KMS-11 (cell line): ENCODE measurements at regions not wholly inside any gene's neighbourhood (a gene's known extent, or its start where the extent isn't known, plus 50 kb on each side); places are given as distances from the start of the nearest gene placed in this dataset.

Experiments used
- H2AFZ ChIP-seq: fragments of 200-600 bp; sonication (generic); 2 replicates; pipeline ENCODE4 v1.6.1; 2016; ENCODE audit warnings: antibody characterized with exemption, mixed run types, low read depth
- H3K27ac ChIP-seq: fragments of 200-600 bp; sonication (generic); 2 replicates; pipeline ENCODE4 v1.6.1; 2016; ENCODE audit warnings: mild to moderate bottlenecking, mixed run types
- H3K27me3 ChIP-seq: fragments of 200-600 bp; sonication (generic); 2 replicates; pipeline ENCODE4 v1.6.1; 2017; ENCODE audit warnings: mild to moderate bottlenecking, low read depth, mixed run types, moderate library complexity; ENCODE audit not compliant: insufficient read depth
- H3K36me3 ChIP-seq: fragments of 200-600 bp; sonication (generic); 2 replicates; pipeline ENCODE4 v1.6.1; 2017; ENCODE audit warnings: mild to moderate bottlenecking, mixed run types; ENCODE audit not compliant: insufficient read depth
- H3K4me1 ChIP-seq: fragments of 200-600 bp; sonication (generic); 2 replicates; pipeline ENCODE4 v1.6.1; 2016; ENCODE audit warnings: mild to moderate bottlenecking, low read depth, mixed run types; ENCODE audit not compliant: poor library complexity, severe bottlenecking
- H3K4me2 ChIP-seq: fragments of 200-600 bp; sonication (generic); 2 replicates; pipeline ENCODE4 v1.7.0; 2016; ENCODE audit warnings: mild to moderate bottlenecking, mixed run types
- H3K4me3 ChIP-seq: fragments of 200-600 bp; sonication (generic); IDR thresholded peaks from 2 replicates; pipeline ENCODE4 v1.6.1; 2017; ENCODE audit warnings: low read depth, low read length, mixed read lengths; ENCODE audit not compliant: insufficient read depth
- H3K79me2 ChIP-seq: fragments of 200-600 bp; sonication (generic); 2 replicates; pipeline ENCODE4 v1.6.1; 2016; ENCODE audit warnings: low read depth, mixed run types; ENCODE audit not compliant: insufficient read depth
- H3K9ac ChIP-seq: fragments of 200-600 bp; sonication (generic); 2 replicates; pipeline ENCODE4 v1.6.1; 2016; ENCODE audit warnings: mild to moderate bottlenecking, mixed run types
- H4K20me1 ChIP-seq: fragments of 200-600 bp; sonication (generic); 2 replicates; pipeline ENCODE4 v1.6.1; 2016; ENCODE audit warnings: mild to moderate bottlenecking, mixed run types; ENCODE audit not compliant: insufficient read depth
- TF ChIP-seq, protein P1 (sequence below): fragments of 200-600 bp; sonication (generic); conservative IDR thresholded peaks from 2 replicates; pipeline ENCODE4 v1.6.1; 2017; ENCODE audit warnings: low read depth, mild to moderate bottlenecking, antibody characterized with exemption, low read length, moderate library complexity, mixed read lengths

DNA sequence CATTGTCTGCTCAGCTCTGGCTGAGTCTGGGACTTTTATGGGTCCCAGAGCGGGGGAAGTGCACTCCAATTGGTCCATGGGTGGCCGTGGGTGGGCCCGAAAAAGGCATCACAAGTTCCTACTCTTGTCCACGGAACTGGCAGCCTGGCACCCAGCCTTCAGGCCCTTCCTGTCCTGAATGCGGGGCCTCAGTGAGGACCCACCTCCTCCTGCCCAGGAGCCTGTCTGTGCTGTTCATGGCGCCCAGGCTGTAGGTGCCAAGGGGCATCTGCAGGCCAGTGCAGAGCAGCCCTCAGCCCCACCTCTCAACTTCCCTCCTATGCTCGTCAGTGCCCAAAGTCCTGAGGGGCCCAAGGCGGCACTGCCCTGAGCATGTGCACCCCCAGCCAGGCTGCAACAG lies 411.7 kb upstream of the KIRREL3 start:
- Histone ChIP-seq H2AFZ (no peak overlapping the region), H4K20me1 (no peaks in the 10 kb centered on the region), H3K36me3 (no peaks in the 10 kb centered on the region), H3K9ac (no peak overlapping the region), H3K4me3 (no peak overlapping the region), H3K27me3 (no peaks in the 10 kb centered on the region), H3K4me2 (no peak overlapping the region), H3K4me1 (no peaks in the 10 kb centered on the region), H3K79me2 (no peaks in the 10 kb centered on the region), H3K27ac (no peak overlapping the region)
- TF ChIP-seq, protein P1, sequence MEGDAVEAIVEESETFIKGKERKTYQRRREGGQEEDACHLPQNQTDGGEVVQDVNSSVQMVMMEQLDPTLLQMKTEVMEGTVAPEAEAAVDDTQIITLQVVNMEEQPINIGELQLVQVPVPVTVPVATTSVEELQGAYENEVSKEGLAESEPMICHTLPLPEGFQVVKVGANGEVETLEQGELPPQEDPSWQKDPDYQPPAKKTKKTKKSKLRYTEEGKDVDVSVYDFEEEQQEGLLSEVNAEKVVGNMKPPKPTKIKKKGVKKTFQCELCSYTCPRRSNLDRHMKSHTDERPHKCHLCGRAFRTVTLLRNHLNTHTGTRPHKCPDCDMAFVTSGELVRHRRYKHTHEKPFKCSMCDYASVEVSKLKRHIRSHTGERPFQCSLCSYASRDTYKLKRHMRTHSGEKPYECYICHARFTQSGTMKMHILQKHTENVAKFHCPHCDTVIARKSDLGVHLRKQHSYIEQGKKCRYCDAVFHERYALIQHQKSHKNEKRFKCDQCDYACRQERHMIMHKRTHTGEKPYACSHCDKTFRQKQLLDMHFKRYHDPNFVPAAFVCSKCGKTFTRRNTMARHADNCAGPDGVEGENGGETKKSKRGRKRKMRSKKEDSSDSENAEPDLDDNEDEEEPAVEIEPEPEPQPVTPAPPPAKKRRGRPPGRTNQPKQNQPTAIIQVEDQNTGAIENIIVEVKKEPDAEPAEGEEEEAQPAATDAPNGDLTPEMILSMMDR, result no peak

DNA sequence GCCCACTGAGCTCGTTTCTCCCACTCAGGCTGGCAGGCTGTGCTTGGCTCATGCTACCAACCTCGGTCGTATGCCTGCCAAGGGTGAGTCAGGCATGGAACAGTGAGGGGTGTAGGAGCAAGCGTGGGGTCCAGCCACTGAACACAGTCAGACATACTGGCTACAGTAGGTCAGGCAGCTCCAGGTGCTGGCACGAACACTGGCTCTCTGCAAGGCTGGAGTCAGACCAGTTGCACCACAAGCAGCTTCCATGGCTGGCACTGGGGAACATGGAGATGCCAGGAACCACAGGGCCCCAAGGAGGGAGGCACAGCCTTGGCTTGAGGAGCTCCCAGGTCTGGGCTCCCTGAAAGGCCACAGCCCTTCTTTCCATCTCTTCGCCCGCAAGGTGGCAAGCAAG lies 410.7 kb upstream of the KIRREL3 start:
- Histone ChIP-seq H3K36me3 (no peaks in the 10 kb centered on the region), H3K79me2 (no peaks in the 10 kb centered on the region), H3K4me1 (no peaks in the 10 kb centered on the region), H3K4me2 (no peak overlapping the region), H4K20me1 (no peaks in the 10 kb centered on the region), H3K4me3 (no peak overlapping the region), H3K27me3 (no peaks in the 10 kb centered on the region), H3K27ac (no peak overlapping the region), H2AFZ (no peak overlapping the region), H3K9ac (no peak overlapping the region)
- TF ChIP-seq, protein P1, result no peak

DNA sequence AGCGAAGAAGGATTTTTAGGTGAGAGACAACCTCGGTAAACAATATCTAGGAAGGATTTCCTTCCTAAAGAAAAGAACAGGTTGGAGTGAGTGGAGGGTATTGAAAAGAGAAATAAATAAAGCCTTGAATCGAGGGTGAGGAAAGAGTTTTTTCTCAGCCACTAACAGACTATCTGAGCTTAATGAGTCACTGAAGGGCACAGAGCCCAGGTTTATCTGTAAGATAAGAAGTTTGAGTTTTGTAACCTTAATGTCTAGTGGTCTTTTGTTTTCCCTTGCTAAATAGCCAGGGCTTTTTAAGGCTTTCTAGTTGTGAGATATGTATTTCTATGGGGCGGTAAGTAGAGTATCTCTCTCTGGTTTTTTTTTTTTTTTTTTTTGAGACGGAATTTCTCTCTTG lies 394.5 kb upstream of the KIRREL3 start:
- no peak overlapping the region for H3K4me3 ChIP-seq
- TF ChIP-seq, protein P1, result no peak
- no peaks in the 10 kb centered on the region for H3K27me3 ChIP-seq
- H2AFZ ChIP-seq, result no peak overlapping the region
- H3K9ac ChIP-seq, result no peak overlapping the region
- no peaks in the 10 kb centered on the region for H3K4me1 ChIP-seq
- no peaks in the 10 kb centered on the region for H3K79me2 ChIP-seq
- no peak overlapping the region for H3K4me2 ChIP-seq
- no peaks in the 10 kb centered on the region for H4K20me1 ChIP-seq
- H3K27ac ChIP-seq, result no peak overlapping the region
- H3K36me3 ChIP-seq, result no peaks in the 10 kb centered on the region

GRCh38 chr11:127393460-127393997 lies 393.0 kb upstream of the KIRREL3 start:
- Histone ChIP-seq H3K36me3 (no peaks in the 10 kb centered on the region), H3K27me3 (no peaks in the 10 kb centered on the region), H3K79me2 (no peaks in the 10 kb centered on the region), H3K27ac (no peak overlapping the region), H3K4me2 (no peak overlapping the region), H3K4me1 (no peaks in the 10 kb centered on the region), H3K9ac (no peak overlapping the region), H2AFZ (no peak overlapping the region), H3K4me3 (no peak overlapping the region), H4K20me1 (no peaks in the 10 kb centered on the region)
- TF ChIP-seq, protein P1, result no peak

DNA sequence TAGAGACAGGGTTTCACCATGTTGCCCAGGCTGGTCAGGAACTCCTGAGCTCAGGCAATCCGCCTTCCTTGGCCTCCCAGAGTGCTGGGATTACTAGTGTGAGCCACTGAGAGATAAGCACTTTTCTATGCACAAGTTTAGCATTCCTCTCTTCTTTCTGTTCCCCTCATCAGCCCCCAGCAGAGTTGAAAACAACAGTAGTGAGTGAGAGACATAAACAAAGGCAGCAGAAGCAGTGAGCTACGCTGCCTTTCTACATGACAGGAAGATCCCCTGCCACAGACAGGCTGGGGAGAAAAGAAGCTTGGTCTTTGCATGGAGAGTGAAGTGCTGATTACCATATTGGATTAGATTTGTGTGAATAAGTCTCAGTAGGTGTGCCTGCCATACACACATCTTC lies 392.0 kb upstream of the KIRREL3 start:
- Histone ChIP-seq H2AFZ (no peak overlapping the region), H4K20me1 (no peaks in the 10 kb centered on the region), H3K4me1 (no peaks in the 10 kb centered on the region), H3K36me3 (no peaks in the 10 kb centered on the region), H3K4me2 (no peak overlapping the region), H3K79me2 (no peaks in the 10 kb centered on the region), H3K27me3 (no peaks in the 10 kb centered on the region), H3K27ac (no peak overlapping the region), H3K4me3 (no peak overlapping the region), H3K9ac (no peak overlapping the region)
- TF ChIP-seq, protein P1, result no peak
